GM12891 (cell line): ENCODE measurements at regions not wholly inside any gene's neighbourhood (a gene's known extent, or its start where the extent isn't known, plus 50 kb on each side); places are given as distances from the start of the nearest gene placed in this dataset.

ENCODE experiments used
- PAX5 ChIP-seq: IDR thresholded peaks from 2 replicates; pipeline ENCODE4 v1.6.1; 2011; ENCODE audit warnings: low read length, moderate library complexity, mild to moderate bottlenecking; ENCODE audit not compliant: insufficient read depth, severe bottlenecking
- POLR2A ChIP-seq: IDR thresholded peaks from 2 replicates; pipeline ENCODE4 v1.6.1; 2011; ENCODE audit warnings: low read depth, low read length, control low read depth
- POLR2AphosphoS5 ChIP-seq: IDR thresholded peaks from 2 replicates; pipeline ENCODE4 v1.6.1; 2011; ENCODE audit warnings: low read depth, low read length, control low read depth
- POU2F2 ChIP-seq: IDR thresholded peaks from 2 replicates; pipeline ENCODE4 v1.6.1; 2011; ENCODE audit warnings: low read depth, mild to moderate bottlenecking, control low read depth, low read length, moderate library complexity
- SPI1 ChIP-seq: IDR thresholded peaks from 2 replicates; pipeline ENCODE4 v1.6.1; 2011; ENCODE audit warnings: low read depth, low read length, control low read depth
- TAF1 ChIP-seq: IDR thresholded peaks from 2 replicates; pipeline ENCODE4 v1.6.1; 2011; ENCODE audit warnings: low read depth, low read length, control low read depth

DNA sequence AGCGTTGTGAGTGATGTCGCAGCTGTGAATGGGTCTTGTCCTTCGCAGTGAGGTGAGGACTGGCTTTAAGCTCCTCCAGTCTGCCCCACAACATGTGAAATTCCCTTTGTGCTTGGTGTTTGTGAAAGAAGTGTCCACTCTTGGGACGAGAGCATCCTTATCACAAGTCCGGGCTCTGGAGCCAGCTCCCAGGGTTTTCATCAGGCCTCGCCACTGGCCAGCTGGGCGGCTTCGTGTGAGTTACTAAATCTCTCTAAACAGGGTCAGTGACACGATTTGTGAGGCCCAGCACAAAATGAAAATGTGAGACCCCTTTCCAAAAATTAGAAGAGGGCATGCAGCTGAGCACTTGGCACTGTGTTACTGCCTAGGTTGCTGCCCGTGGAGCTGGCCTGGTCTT is 115.9 kb downstream of the VAPA start:
- TF ChIP-seq POLR2A: no peak
- TF ChIP-seq TAF1: no peak
- no peak for TF ChIP-seq POLR2AphosphoS5
- no peak for TF ChIP-seq SPI1
- no peak for TF ChIP-seq POU2F2
- TF ChIP-seq PAX5: no peak
